GM12891 (cell line): ENCODE measurements at regions not wholly inside any gene's neighbourhood (a gene's known extent, or its start where the extent isn't known, plus 50 kb on each side); places are given as distances from the start of the nearest gene placed in this dataset.

Source experiments
- PAX5 ChIP-seq: IDR thresholded peaks from 2 replicates; pipeline ENCODE4 v1.6.1; 2011; ENCODE audit warnings: low read length, moderate library complexity, mild to moderate bottlenecking; ENCODE audit not compliant: insufficient read depth, severe bottlenecking
- POLR2A ChIP-seq: IDR thresholded peaks from 2 replicates; pipeline ENCODE4 v1.6.1; 2011; ENCODE audit warnings: low read depth, low read length, control low read depth
- POLR2AphosphoS5 ChIP-seq: IDR thresholded peaks from 2 replicates; pipeline ENCODE4 v1.6.1; 2011; ENCODE audit warnings: low read depth, low read length, control low read depth
- POU2F2 ChIP-seq: IDR thresholded peaks from 2 replicates; pipeline ENCODE4 v1.6.1; 2011; ENCODE audit warnings: low read depth, mild to moderate bottlenecking, control low read depth, low read length, moderate library complexity
- SPI1 ChIP-seq: IDR thresholded peaks from 2 replicates; pipeline ENCODE4 v1.6.1; 2011; ENCODE audit warnings: low read depth, low read length, control low read depth
- TAF1 ChIP-seq: IDR thresholded peaks from 2 replicates; pipeline ENCODE4 v1.6.1; 2011; ENCODE audit warnings: low read depth, low read length, control low read depth

DNA sequence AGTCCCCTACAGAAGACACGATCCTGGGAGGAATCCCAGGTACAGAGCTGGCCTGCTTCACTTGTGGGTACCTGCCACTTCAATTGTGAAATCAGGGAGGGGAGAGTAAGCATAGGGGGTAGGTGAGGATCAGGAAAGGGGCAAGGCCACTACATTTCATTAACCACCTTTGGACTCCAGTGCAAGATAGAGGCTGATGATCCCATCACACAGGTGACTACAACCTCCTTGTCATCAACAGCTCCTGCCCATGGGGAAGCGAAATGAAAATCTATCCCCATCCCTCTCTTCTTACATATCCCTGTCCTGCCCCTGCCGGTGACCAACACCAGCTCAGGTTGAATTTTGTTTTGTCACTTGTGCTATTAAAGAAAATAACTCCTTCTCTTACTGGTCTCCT is 64.7 kb upstream of the VPREB1 start:
- TF ChIP-seq TAF1 = no peak
- TF ChIP-seq POLR2A = no peak
- TF ChIP-seq POLR2AphosphoS5 = no peak
- TF ChIP-seq SPI1 = no peak
- no peak for TF ChIP-seq PAX5
- TF ChIP-seq POU2F2 = no peak
